ENCODE measurements at regions not wholly inside any gene's neighbourhood (a gene's known extent, or its start where the extent isn't known, plus 50 kb on each side); places are given as distances from the start of the nearest gene placed in this dataset.
"Not testable (repeated sequence)": the region's sequence is repeated elsewhere in the genome, so short reads cannot be mapped to it uniquely, and the experiment has no call there.

- H3K4me3 ChIP-seq (ENCODE audit: low read depth, low read length), result no peak overlapping the region
- TF ChIP-seq CTCF (IDR thresholded peaks at IDR 0.05; ENCODE audit: borderline replicate concordance, insufficient read depth, low read depth, low read length), result no peak
These were observed 216.1 kb upstream of the MYLIP start for GRCh38 chr6:15912505-15913400.

GRCh38 chr6:15911753-15912504, 217.0 kb upstream of the MYLIP start:
- no peak for TF ChIP-seq CTCF (IDR thresholded peaks at IDR 0.05; ENCODE audit: borderline replicate concordance, insufficient read depth, low read depth, low read length)
- no peak overlapping the region for H3K4me3 ChIP-seq (ENCODE audit: low read depth, low read length)

GRCh38 chr6:15909290-15910070, 219.4 kb upstream of the MYLIP start:
- TF ChIP-seq CTCF (IDR thresholded peaks at IDR 0.05; ENCODE audit: borderline replicate concordance, insufficient read depth, low read depth, low read length), result no peak
- H3K4me3 ChIP-seq (ENCODE audit: low read depth, low read length), result no peak overlapping the region

GRCh38 chr6:15908871-15909270, 220.0 kb upstream of the MYLIP start:
- no peak for TF ChIP-seq CTCF (IDR thresholded peaks at IDR 0.05; ENCODE audit: borderline replicate concordance, insufficient read depth, low read depth, low read length)
- H3K4me3 ChIP-seq (ENCODE audit: low read depth, low read length), result no peak overlapping the region

- no peak for TF ChIP-seq CTCF (IDR thresholded peaks at IDR 0.05; ENCODE audit: borderline replicate concordance, insufficient read depth, low read depth, low read length)
- no peak overlapping the region for H3K4me3 ChIP-seq (ENCODE audit: low read depth, low read length)
These were observed 220.9 kb upstream of the MYLIP start for GRCh38 chr6:15907914-15908518.

- not testable (repeated sequence) for H3K4me3 ChIP-seq (ENCODE audit: low read depth, low read length)
These were observed 221.5 kb upstream of the MYLIP start for GRCh38 chr6:15907220-15907913.

Measured in GM12875 (cell line).